SJCRH30 (cell line): ENCODE measurements at regions not wholly inside any gene's neighbourhood (a gene's known extent, or its start where the extent isn't known, plus 50 kb on each side); places are given as distances from the start of the nearest gene placed in this dataset.
"Not testable (repeated sequence)": the region's sequence is repeated elsewhere in the genome, so short reads cannot be mapped to it uniquely, and the experiment has no call there.

ENCODE experiments used
- DNase-seq, 2 experiments: peaks; one replicate each; pipeline ENCODE4 v3.0.0-alpha.2; 2015 to 2020
- H3K27ac ChIP-seq: fragments of 250-450 bp; sonication (Bioruptor Pico); 2 replicates; pipeline ENCODE4 v1.5.1; 2020; ENCODE audit warnings: mild to moderate bottlenecking, moderate library complexity
- H3K27me3 ChIP-seq: fragments of 250-450 bp; sonication (Bioruptor Pico); 2 replicates; pipeline ENCODE4 v1.5.1; 2020; ENCODE audit warnings: mild to moderate bottlenecking, moderate library complexity
- H3K36me3 ChIP-seq: fragments of 250-450 bp; sonication (Bioruptor Pico); 2 replicates; pipeline ENCODE4 v1.5.1; 2020; ENCODE audit warnings: mild to moderate bottlenecking, moderate library complexity
- H3K4me1 ChIP-seq: fragments of 250-450 bp; sonication (Bioruptor Pico); 2 replicates; pipeline ENCODE4 v1.5.1; 2020; ENCODE audit warnings: mild to moderate bottlenecking, moderate library complexity
- H3K4me3 ChIP-seq: fragments of 250-450 bp; sonication (Bioruptor Pico); 2 replicates; pipeline ENCODE4 v1.5.1; 2020; ENCODE audit warnings: mild to moderate bottlenecking, moderate library complexity
- H3K9me3 ChIP-seq: fragments of 250-450 bp; sonication (Bioruptor Pico); replicated peaks from 2 replicates; pipeline ENCODE4 v1.5.1; 2020; ENCODE audit warnings: mild to moderate bottlenecking, moderate library complexity

- Histone ChIP-seq H3K9me3 (no peaks in the 10 kb centered on the region), H3K36me3 (no peaks in the 10 kb centered on the region), H3K4me3 (no peak overlapping the region), H3K4me1 (no peaks in the 10 kb centered on the region), H3K27ac (no peak overlapping the region), H3K27me3 (no peaks in the 10 kb centered on the region)
- DNase-seq, result no peak
These were observed 558.0 kb downstream of the TOX3 start for GRCh38 chr16:51988977-51989376.

DNA sequence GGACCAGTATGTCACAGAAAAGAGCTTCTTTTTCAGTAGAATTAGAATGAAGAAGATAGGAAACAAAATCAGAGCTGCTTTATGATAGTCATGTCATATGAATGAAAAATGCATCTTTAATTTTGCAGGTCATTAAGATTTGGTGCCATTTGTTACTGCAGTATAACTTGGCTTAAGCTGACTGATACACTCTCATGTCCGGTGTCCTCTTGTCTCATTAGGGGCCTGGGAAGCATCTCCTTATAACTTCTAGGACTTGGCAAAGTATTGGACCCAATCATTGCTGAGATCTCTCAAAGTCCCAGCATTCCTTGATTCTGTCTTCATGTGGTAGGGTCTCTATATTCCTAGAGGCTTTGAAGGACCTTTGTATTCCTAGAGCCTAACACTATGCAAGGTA is 559.4 kb downstream of the TOX3 start:
- Histone ChIP-seq H3K27ac (no peak overlapping the region), H3K9me3 (no peaks in the 10 kb centered on the region), H3K4me3 (no peak overlapping the region), H3K27me3 (no peaks in the 10 kb centered on the region), H3K4me1 (no peaks in the 10 kb centered on the region), H3K36me3 (no peaks in the 10 kb centered on the region)
- no peak for DNase-seq

DNA sequence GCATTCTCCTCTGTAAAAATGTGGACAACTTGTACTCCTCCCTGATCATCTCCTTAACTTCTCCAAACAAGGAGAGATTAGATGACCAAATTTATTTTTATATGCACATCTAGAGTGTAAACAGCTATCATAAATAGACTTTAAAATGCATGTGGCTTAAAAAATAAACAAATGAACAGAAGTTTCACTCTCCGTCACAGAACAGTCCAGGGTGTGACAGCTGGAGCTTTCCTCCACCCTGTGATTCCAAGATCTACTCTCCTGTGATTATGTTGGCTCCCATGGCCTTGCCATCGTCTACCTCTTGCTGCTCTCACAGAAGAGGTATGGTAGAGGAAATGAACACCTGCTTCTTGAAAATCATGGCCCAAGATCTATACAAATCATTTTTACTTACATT is 560.2 kb downstream of the TOX3 start:
- Histone ChIP-seq H3K27me3 (no peaks in the 10 kb centered on the region), H3K36me3 (no peaks in the 10 kb centered on the region), H3K27ac (no peak overlapping the region), H3K9me3 (no peaks in the 10 kb centered on the region), H3K4me3 (no peak overlapping the region), H3K4me1 (no peaks in the 10 kb centered on the region)
- DNase-seq, result no peak

- Histone ChIP-seq H3K4me3 (no peak overlapping the region), H3K9me3 (no peaks in the 10 kb centered on the region), H3K27ac (no peak overlapping the region), H3K27me3 (no peaks in the 10 kb centered on the region), H3K36me3 (no peaks in the 10 kb centered on the region), H3K4me1 (no peaks in the 10 kb centered on the region)
- no peak for DNase-seq
These were observed 560.6 kb downstream of the TOX3 start for GRCh38 chr16:51986301-51986700.

- Histone ChIP-seq H3K9me3 (no peaks in the 10 kb centered on the region), H3K4me3 (no peak overlapping the region), H3K27ac (no peak overlapping the region), H3K4me1 (no peaks in the 10 kb centered on the region), H3K27me3 (no peaks in the 10 kb centered on the region), H3K36me3 (no peaks in the 10 kb centered on the region)
- DNase-seq, result no peak
These were observed 561.8 kb downstream of the TOX3 start for GRCh38 chr16:51985126-51985525.

GRCh38 chr16:51984395-51984794 is 562.5 kb downstream of the TOX3 start:
- H3K4me1 ChIP-seq, result no peaks in the 10 kb centered on the region
- H3K9me3 ChIP-seq, result no peaks in the 10 kb centered on the region
- no peak for DNase-seq
- H3K4me3 ChIP-seq, result no peak overlapping the region
- H3K27me3 ChIP-seq, result no peaks in the 10 kb centered on the region
- H3K36me3 ChIP-seq, result no peaks in the 10 kb centered on the region
- H3K27ac ChIP-seq, result no peak overlapping the region

DNA sequence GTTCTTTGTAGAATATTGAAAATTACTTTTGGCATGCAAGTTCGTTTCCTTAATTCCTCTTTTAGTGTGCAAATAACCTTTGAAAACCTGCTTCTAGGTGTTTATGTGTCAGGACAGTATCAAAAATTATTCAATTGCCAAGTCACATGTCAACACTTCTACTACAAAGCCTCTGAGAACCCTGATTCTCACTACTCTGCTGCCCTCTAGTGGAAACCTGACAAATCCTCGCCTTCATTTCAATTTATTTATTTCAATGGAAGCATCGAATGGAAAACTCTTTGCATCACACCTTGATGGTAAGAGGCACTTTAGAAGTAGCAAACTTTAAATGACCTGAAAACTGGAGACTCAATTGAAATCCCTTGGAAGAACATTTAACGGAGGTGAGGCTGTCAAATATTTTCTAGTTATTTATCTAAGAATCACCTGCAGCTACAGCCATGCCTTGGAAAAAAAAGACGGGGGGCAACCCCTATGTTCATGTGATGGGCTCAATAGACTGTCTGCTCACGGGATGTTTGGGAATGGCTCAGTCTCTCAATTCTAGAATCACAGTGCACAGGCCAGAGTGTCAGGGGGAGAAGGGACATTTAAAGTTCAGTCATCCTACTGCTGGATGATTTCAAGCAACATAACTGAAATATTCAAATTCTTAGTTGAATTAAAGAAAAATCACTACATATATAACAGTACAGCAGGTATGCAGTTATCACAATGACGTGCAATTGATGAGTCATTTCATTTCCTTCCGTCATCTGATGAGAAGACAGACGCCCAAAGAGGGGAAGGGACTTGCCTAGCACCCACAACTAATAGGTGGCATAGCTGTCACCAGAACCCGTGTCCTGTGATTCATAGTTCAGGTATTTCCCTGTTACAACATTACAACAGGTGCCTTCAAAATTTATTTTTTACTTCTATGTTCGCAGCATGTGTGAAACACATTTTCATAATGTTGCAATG is 563.9 kb downstream of the TOX3 start:
- Histone ChIP-seq H3K9me3 (no peaks in the 10 kb centered on the region), H3K4me1 (no peaks in the 10 kb centered on the region), H3K36me3 (no peaks in the 10 kb centered on the region), H3K27ac (no peak overlapping the region), H3K4me3 (no peak overlapping the region), H3K27me3 (no peaks in the 10 kb centered on the region)
- peak; percentile 48 to 82 for DNase-seq

DNA sequence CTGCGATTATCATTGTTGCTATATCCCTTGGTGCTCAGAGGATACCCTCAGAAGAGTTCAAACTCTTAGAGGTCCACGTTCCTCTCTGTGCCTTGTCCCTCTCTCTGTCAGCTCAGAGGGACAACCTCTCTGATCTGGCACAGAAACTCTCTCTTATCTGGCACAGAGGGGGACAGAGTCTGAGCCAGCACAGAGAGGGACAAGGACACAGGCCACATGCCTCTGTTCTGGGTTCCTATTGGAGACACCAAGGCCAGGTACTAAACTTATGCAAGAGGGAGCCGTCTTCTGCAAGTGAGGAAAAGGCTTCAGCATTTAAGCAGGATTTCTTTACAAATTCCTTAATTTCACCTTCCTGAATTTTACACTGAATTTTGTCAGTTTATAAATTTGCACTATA is 565.2 kb downstream of the TOX3 start:
- Histone ChIP-seq H3K4me3 (no peak overlapping the region), H3K36me3 (no peaks in the 10 kb centered on the region), H3K27ac (no peak overlapping the region), H3K4me1 (no peaks in the 10 kb centered on the region), H3K9me3 (no peaks in the 10 kb centered on the region), H3K27me3 (no peaks in the 10 kb centered on the region)
- DNase-seq, result no peak

- H3K27ac ChIP-seq, H3K27me3 ChIP-seq, H3K4me1 ChIP-seq: not testable (repeated sequence)
These were observed 569.4 kb downstream of the TOX3 start for GRCh38 chr16:51977506-51977905.

GRCh38 chr16:51971184-51971583 is 575.8 kb downstream of the TOX3 start:
- peak; percentile 52 to 72 for DNase-seq
- no peaks in the 10 kb centered on the region for H3K36me3 ChIP-seq

More at GRCh38 chr16:51977506-51977905, 569.4 kb downstream of the TOX3 start:
- not testable (repeated sequence) for H3K36me3 ChIP-seq, H3K9me3 ChIP-seq, DNase-seq, H3K4me3 ChIP-seq

GRCh38 chr16:51968749-51969148 is 578.2 kb downstream of the TOX3 start:
- peaks cover 12% of the 10 kb centered on the region; the same call in 1 of the 2 replicates for H3K4me1 ChIP-seq
- 0 out of 2 replicates have a peak, but pooled peaks cover 6% of the 10 kb centered on the region for H3K27me3 ChIP-seq
- no peak overlapping the region for H3K27ac ChIP-seq
- no peak overlapping the region for H3K4me3 ChIP-seq
- H3K36me3 ChIP-seq, result no peaks in the 10 kb centered on the region
- peak in 1 of 2 experiments; percentile 6 for DNase-seq
- no peaks in the 10 kb centered on the region for H3K9me3 ChIP-seq

More at GRCh38 chr16:51971184-51971583, 575.8 kb downstream of the TOX3 start:
- Histone ChIP-seq H3K27ac (no peak overlapping the region), H3K4me3 (no peak overlapping the region), H3K9me3 (no peaks in the 10 kb centered on the region), H3K27me3 (no peaks in the 10 kb centered on the region), H3K4me1 (peaks cover 12% of the 10 kb centered on the region; the same call in 1 of the 2 replicates)

DNA sequence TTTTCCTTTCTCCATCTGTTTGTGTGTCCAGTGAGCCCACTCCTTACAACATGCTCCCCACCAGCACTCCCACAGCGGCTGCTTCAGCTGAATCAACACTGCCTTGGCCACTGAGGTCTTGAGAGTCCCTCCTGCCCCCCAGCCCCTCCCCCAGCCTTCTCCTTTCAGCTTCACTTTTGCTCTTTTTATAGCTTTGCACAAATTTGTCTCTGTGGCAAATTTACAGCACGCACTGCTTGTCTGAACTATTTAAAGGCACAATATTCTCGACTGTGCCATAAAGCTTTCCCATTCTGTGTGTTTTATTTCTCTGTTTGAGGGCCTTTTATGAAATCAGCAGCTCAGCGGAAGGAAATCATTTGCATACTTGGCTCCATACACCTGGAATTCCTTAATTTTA is 579.3 kb downstream of the TOX3 start:
- H3K27ac ChIP-seq, result no peak overlapping the region
- no peak overlapping the region for H3K4me3 ChIP-seq
- H3K36me3 ChIP-seq, result no peaks in the 10 kb centered on the region
- no peaks in the 10 kb centered on the region for H3K9me3 ChIP-seq
- peaks cover 12% of the 10 kb centered on the region; the same call in 1 of the 2 replicates for H3K4me1 ChIP-seq
- H3K27me3 ChIP-seq, result 0 out of 2 replicates have a peak, but pooled peaks cover 6% of the 10 kb centered on the region
- no peak for DNase-seq

DNA sequence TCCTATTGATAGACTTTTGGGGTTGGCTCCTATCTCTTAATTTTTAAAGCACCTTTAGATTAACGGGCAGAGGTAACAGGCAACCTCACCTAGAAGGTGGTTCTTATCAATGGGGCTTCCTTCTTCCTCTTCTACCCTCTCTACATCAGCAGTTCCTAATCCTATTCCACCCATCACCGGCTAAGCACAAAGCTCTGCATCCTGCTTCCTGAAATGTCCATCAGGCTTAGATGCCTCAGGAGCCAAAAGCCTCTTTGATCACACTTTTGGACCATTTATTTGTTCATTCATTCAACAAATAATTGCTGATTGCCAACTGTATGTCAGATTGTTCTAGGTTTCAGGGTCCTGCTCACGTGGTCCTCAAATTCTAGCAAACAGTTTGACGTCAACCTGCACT is 586.0 kb downstream of the TOX3 start:
- Histone ChIP-seq H3K4me3 (no peak overlapping the region), H3K36me3 (no peaks in the 10 kb centered on the region), H3K27ac (no peak overlapping the region), H3K27me3 (peaks cover 16% of the 10 kb centered on the region; the same call in 1 of the 2 replicates), H3K4me1 (no peaks in the 10 kb centered on the region), H3K9me3 (no peaks in the 10 kb centered on the region)
- DNase-seq, result no peak

GRCh38 chr16:51953286-51953985 is 593.5 kb downstream of the TOX3 start:
- H3K36me3 ChIP-seq, result no peaks in the 10 kb centered on the region
- DNase-seq, result no peak

GRCh38 chr16:51952500-51952899 is 594.4 kb downstream of the TOX3 start:
- Histone ChIP-seq H3K36me3 (no peaks in the 10 kb centered on the region), H3K27me3 (peaks cover 6% of the 10 kb centered on the region), H3K4me1 (no peaks in the 10 kb centered on the region), H3K4me3 (no peak overlapping the region), H3K9me3 (no peaks in the 10 kb centered on the region), H3K27ac (no peak overlapping the region)
- DNase-seq, result no peak

More at GRCh38 chr16:51953286-51953985, 593.5 kb downstream of the TOX3 start:
- peaks cover 6% of the 10 kb centered on the region for H3K27me3 ChIP-seq
- no peak overlapping the region for H3K27ac ChIP-seq
- H3K9me3 ChIP-seq, result no peaks in the 10 kb centered on the region
- no peaks in the 10 kb centered on the region for H3K4me1 ChIP-seq
- no peak overlapping the region for H3K4me3 ChIP-seq
